ENCODE measurements at regions not wholly inside any gene's neighbourhood (a gene's known extent, or its start where the extent isn't known, plus 50 kb on each side); places are given as distances from the start of the nearest gene placed in this dataset.

DNA sequence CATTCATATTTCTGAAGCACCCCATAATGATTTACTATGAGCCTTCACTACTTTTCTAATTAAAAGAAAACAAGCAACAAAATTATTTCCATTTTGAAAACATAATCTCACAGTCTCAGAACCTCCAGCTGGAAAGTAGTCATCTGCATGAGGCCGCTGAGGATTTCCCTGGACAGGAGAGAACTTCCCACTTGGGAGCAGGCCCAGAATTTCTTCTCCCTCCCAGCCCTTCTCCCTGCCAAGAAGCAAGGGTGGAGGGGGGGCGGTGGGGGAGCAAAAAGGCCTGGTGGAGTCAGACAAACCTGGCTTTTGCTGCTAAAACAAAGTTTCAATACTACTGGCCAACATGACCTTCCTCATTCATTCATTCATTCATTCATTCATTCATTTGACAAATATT is 167.3 kb downstream of the PJA1 start:
- Histone ChIP-seq H3K18ac (ENCODE audit: low read depth, low read length) (no peak overlapping the region), H4K20me1 (ENCODE audit: insufficient read depth, low read length) (no peaks in the 10 kb centered on the region), H3K27ac (ENCODE audit: insufficient read depth, low read length) (no peak overlapping the region), H2AK5ac (ENCODE audit: low read depth, low read length) (no peak overlapping the region), H3K36me3 (ENCODE audit: control insufficient read depth, insufficient read depth, low read length) (no peaks in the 10 kb centered on the region), H3K9ac (ENCODE audit: low read depth, low read length) (no peak overlapping the region), H3K4me1 (ENCODE audit: control insufficient read depth, insufficient read depth, low read length) (peaks cover 11% of the 10 kb centered on the region; the same call in 1 of the 2 replicates), H3K9me3 (ENCODE audit: control insufficient read depth, insufficient read depth, low read length) (no peaks in the 10 kb centered on the region), H3K56ac (ENCODE audit: extremely low read depth, insufficient read depth, low read length) (no peak overlapping the region), H3K79me1 (ENCODE audit: low read depth in 1 of 2, low read length in 2 of 2) (no peaks in the 10 kb centered on the region), H2BK120ac (ENCODE audit: low read depth, low read length) (no peak overlapping the region), H3K14ac (replicated peaks; ENCODE audit: low read depth, low read length) (no peak overlapping the region), H2BK20ac (ENCODE audit: low read depth, low read length) (no peak overlapping the region), H3K4me3 (ENCODE audit: insufficient read depth, low read depth, low read length) (no peak overlapping the region), H2AK9ac (replicated peaks; ENCODE audit: low read depth, low read length, poor library complexity) (no peak overlapping the region), H3K9me1 (ENCODE audit: insufficient read depth, low read length) (no peaks in the 10 kb centered on the region), H2BK5ac (ENCODE audit: low read depth, low read length, poor library complexity, severe bottlenecking) (no peak overlapping the region), H3K4ac (ENCODE audit: low read depth, low read length) (no peak overlapping the region), H4K8ac (ENCODE audit: low read depth in 2 of 2, low read length in 2 of 2) (no peak overlapping the region), H3K4me2 (ENCODE audit: low read depth, low read length) (no peak overlapping the region), H2BK15ac (ENCODE audit: low read depth, low read length) (no peak overlapping the region), H4K5ac (ENCODE audit: low read depth, low read length) (no peak overlapping the region), H2AFZ (replicated peaks; ENCODE audit: low read length, poor library complexity) (no peak overlapping the region), H3K27me3 (ENCODE audit: control insufficient read depth, insufficient read depth, low read length) (peaks cover 16% of the 10 kb centered on the region), H4K91ac (ENCODE audit: insufficient read depth, low read depth, low read length) (no peak overlapping the region), H3K23ac (ENCODE audit: low read depth, low read length) (no peak overlapping the region)
- dilution Hi-C loops (cut with HindIII; ENCODE audit: low sequenced_read_pairs, unreplicated experiment) (no loop called here), in situ Hi-C loops (cut with MboI; ENCODE audit: low sequenced_read_pairs) (no loop called here), intact Hi-C loops (cut with micrococcal nuclease) (loop anchor here (2.0 to 10.0 kb wide), 2 partner anchors 169 to 227 kb away; partner anchors contain the start of gene EFNB1)
- WGBS, 2 experiments (ENCODE audit: extremely low coverage in 2 of 2, insufficient read length in 1 of 2): no CpG with 5 or more reads among the region's 2 CpGs
- TF ChIP-seq BHLHE40 (IDR thresholded peaks at IDR 0.05; ENCODE audit: low read depth, low read length): no peak
- no peak for TF ChIP-seq CTCF (conservative IDR thresholded peaks at IDR 0.05; ENCODE audit: low read depth, low read length)
- TF ChIP-seq MAZ (IDR thresholded peaks at IDR 0.05; ENCODE audit: borderline replicate concordance, low read depth, low read length): no peak
- TF ChIP-seq POLR2A (IDR thresholded peaks at IDR 0.05; ENCODE audit: low read depth, low read length): no peak
- no peak for TF ChIP-seq CHD1 (IDR thresholded peaks at IDR 0.05; ENCODE audit: low read depth, low read length)
- no TSS peak for BruUV-seq (replicated peaks)
- ChIA-PET POLR2A (ENCODE audit: unreplicated experiment) (no interaction called here), CTCF (interaction anchor here (1.1 kb wide), 1 partner anchor 26 kb away, joined by 3 read pairs; no protein-coding TSS in a partner anchor)
- ATAC-seq (ENCODE audit: low read depth): peak; percentile 69
- peak; percentile 83 for DNase-seq

Measured in IMR-90 (cell line).